Caco-2 (cell line): ENCODE measurements at regions not wholly inside any gene's neighbourhood (a gene's known extent, or its start where the extent isn't known, plus 50 kb on each side); places are given as distances from the start of the nearest gene placed in this dataset.

ENCODE experiments used
- BruUV-seq: library from RNA; stranded (reverse); fragments of 400-500 nt; replicated peaks from 2 replicates; lab custom pipeline; 2021; lab: Mats Ljungman, UMichigan
- CTCF ChIA-PET: fragments of 300-600 bp; sonication (Branson Sonifier 250); formaldehyde crosslinking; loops from one replicate; lab custom pipeline; 2022; ENCODE audit warnings: antibody characterized with exemption; lab: Charles Lee
- POLR2A ChIA-PET: fragments of 300-600 bp; sonication (Branson Sonifier 250); formaldehyde crosslinking; loops from one replicate; lab custom pipeline; 2022; ENCODE audit warnings: antibody characterized with exemption; lab: Charles Lee
- DNase-seq, 2 experiments: peaks; one replicate each; pipeline versions ENCODE4 v3.0.0 to v3.0.0-alpha.2; 2020 to 2022
- H3K27me3 ChIP-seq: replicated peaks from 2 replicates; pipeline ENCODE4 v1.6.0; 2011; ENCODE audit warnings: low read length; ENCODE audit not compliant: control insufficient read depth, insufficient read depth
- H3K36me3 ChIP-seq: 2 replicates; pipeline ENCODE4 v1.5.1; 2011; ENCODE audit warnings: low read length; ENCODE audit not compliant: control insufficient read depth, insufficient read depth
- H3K4me1 ChIP-seq: fragments of 250-450 bp; sonication (Bioruptor Pico); 2 replicates; pipeline ENCODE4 v1.5.1; 2020; ENCODE audit warnings: mild to moderate bottlenecking
- H3K4me3 ChIP-seq: 2 replicates; pipeline ENCODE4 v1.5.1; 2011; ENCODE audit warnings: low read depth, mild to moderate bottlenecking, control low read depth, low read length
- H3K9me3 ChIP-seq: fragments of 250-450 bp; sonication (Bioruptor Pico); 2 replicates; pipeline ENCODE4 v1.5.1; 2020; ENCODE audit warnings: mild to moderate bottlenecking, moderate library complexity
- H3K27ac Mint-ChIP-seq: one replicate; pipeline ENCODE4 v1.8.0; 2022; ENCODE audit warnings: mixed read lengths; ENCODE audit not compliant: unreplicated experiment
- H3K27me3 Mint-ChIP-seq: one replicate; pipeline ENCODE4 v1.8.0; 2022; ENCODE audit warnings: mixed read lengths; ENCODE audit not compliant: insufficient read depth, unreplicated experiment
- H3K36me3 Mint-ChIP-seq: one replicate; pipeline ENCODE4 v1.8.0; 2022; ENCODE audit warnings: mild to moderate bottlenecking, mixed read lengths; ENCODE audit not compliant: insufficient read depth, unreplicated experiment
- H3K4me1 Mint-ChIP-seq: one replicate; pipeline ENCODE4 v1.8.0; 2022; ENCODE audit warnings: low read depth, mixed read lengths; ENCODE audit not compliant: unreplicated experiment
- H3K4me3 Mint-ChIP-seq: one replicate; pipeline ENCODE4 v1.8.0; 2022; ENCODE audit warnings: mild to moderate bottlenecking, moderate library complexity, mixed read lengths; ENCODE audit not compliant: unreplicated experiment
- H3K9me3 Mint-ChIP-seq: one replicate; pipeline ENCODE4 v1.8.0; 2022; ENCODE audit warnings: mixed read lengths; ENCODE audit not compliant: unreplicated experiment
- CTCF ChIP-seq, 2 experiments: fragments of 200-600 bp in 1 of 2; IDR thresholded peaks; 1 replicate in 1 of 2; 2 replicates in 1 of 2; pipeline versions ENCODE4 v1.5.1 to v1.8.0; 2011 to 2022; ENCODE audit warnings: antibody characterized with exemption in 1 of 2, control low read depth in 1 of 2, inconsistent platforms in 1 of 2, low read depth in 1 of 2, low read length in 1 of 2, mild to moderate bottlenecking in 1 of 2, moderate library complexity in 1 of 2; ENCODE audit not compliant: insufficient read depth in 1 of 2, severe bottlenecking in 1 of 2, unreplicated experiment in 1 of 2
- intact Hi-C: fragments of 100-400 bp; cut with micrococcal nuclease; formaldehyde crosslinking; loops from one replicate; pipeline ENCODE4 v1.10.0; 2022; ENCODE audit not compliant: unreplicated experiment

GRCh38 chr5:118598311-118598710 lies 390.0 kb downstream of the DTWD2 start:
- Histone ChIP-seq H3K4me1 (no peaks in the 10 kb centered on the region), H3K4me3 (no peak overlapping the region), H3K36me3 (no peaks in the 10 kb centered on the region), H3K27me3 (no peaks in the 10 kb centered on the region), H3K9me3 (no peaks in the 10 kb centered on the region)
- ChIA-PET POLR2A (no interaction called here), CTCF (interaction anchor here (0.7 kb wide), 1 partner anchor 729 kb away, joined by 4 read pairs; no protein-coding TSS in a partner anchor)
- Mint-ChIP-seq H3K27ac (no peak overlapping the region), H3K36me3 (no peaks in the 10 kb centered on the region), H3K4me3 (no peak overlapping the region), H3K27me3 (peaks cover 6% of the 10 kb centered on the region), H3K9me3 (no peaks in the 10 kb centered on the region), H3K4me1 (no peaks in the 10 kb centered on the region)
- TF ChIP-seq CTCF (IDR thresholded peaks at IDR 0.05; ENCODE audit: insufficient read depth in 1 of 2, low read depth in 1 of 2, low read length in 1 of 2, severe bottlenecking in 1 of 2, unreplicated experiment in 1 of 2) = no peak
- no TSS peak for BruUV-seq
- DNase-seq = no peak
- intact Hi-C loops = no loop called here

- H3K9me3 Mint-ChIP-seq = no peaks in the 10 kb centered on the region
- no peaks in the 10 kb centered on the region for H3K4me1 ChIP-seq
- no peaks in the 10 kb centered on the region for H3K9me3 ChIP-seq
- POLR2A ChIA-PET = no interaction called here
- intact Hi-C loops = no loop called here
- no peak overlapping the region for H3K4me3 ChIP-seq
- no peaks in the 10 kb centered on the region for H3K27me3 ChIP-seq
- no peak for TF ChIP-seq CTCF (IDR thresholded peaks at IDR 0.05; ENCODE audit: insufficient read depth in 1 of 2, low read depth in 1 of 2, low read length in 1 of 2, severe bottlenecking in 1 of 2, unreplicated experiment in 1 of 2)
- H3K4me3 Mint-ChIP-seq = no peak overlapping the region
- H3K36me3 ChIP-seq = no peaks in the 10 kb centered on the region
- peaks cover 1% of the 10 kb centered on the region for H3K27me3 Mint-ChIP-seq
- no peaks in the 10 kb centered on the region for H3K36me3 Mint-ChIP-seq
- no peak for DNase-seq
- CTCF ChIA-PET = no interaction called here
- H3K27ac Mint-ChIP-seq = no peak overlapping the region
- BruUV-seq = no TSS peak
- H3K4me1 Mint-ChIP-seq = no peaks in the 10 kb centered on the region
Observed at GRCh38 chr5:118597543-118597942, 390.8 kb downstream of the DTWD2 start.

- Histone ChIP-seq H3K4me1 (no peaks in the 10 kb centered on the region), H3K36me3 (no peaks in the 10 kb centered on the region), H3K9me3 (no peaks in the 10 kb centered on the region), H3K4me3 (no peak overlapping the region), H3K27me3 (no peaks in the 10 kb centered on the region)
- Mint-ChIP-seq H3K4me1 (no peaks in the 10 kb centered on the region), H3K36me3 (no peaks in the 10 kb centered on the region), H3K27me3 (peaks cover under 1% of the 10 kb centered on the region), H3K9me3 (no peaks in the 10 kb centered on the region), H3K27ac (no peak overlapping the region), H3K4me3 (no peak overlapping the region)
- ChIA-PET POLR2A (no interaction called here), CTCF (no interaction called here)
- TF ChIP-seq CTCF (IDR thresholded peaks at IDR 0.05; ENCODE audit: insufficient read depth in 1 of 2, low read depth in 1 of 2, low read length in 1 of 2, severe bottlenecking in 1 of 2, unreplicated experiment in 1 of 2) = no peak
- no TSS peak for BruUV-seq
- DNase-seq = no peak
- intact Hi-C loops = no loop called here
Observed at GRCh38 chr5:118596255-118596654, 392.1 kb downstream of the DTWD2 start.
